GM18867 (cell line): ENCODE measurements at regions not wholly inside any gene's neighbourhood (a gene's known extent, or its start where the extent isn't known, plus 50 kb on each side); places are given as distances from the start of the nearest gene placed in this dataset.
"Not testable (repeated sequence)": the region's sequence is repeated elsewhere in the genome, so short reads cannot be mapped to it uniquely, and the experiment has no call there.

Experiments
- ATAC-seq: cut with Tn5 transposase; IDR thresholded peaks from one replicate; pipeline ENCODE4 v1.9.1; 2021; ENCODE audit warnings: mild to moderate bottlenecking, moderate library complexity; ENCODE audit not compliant: unreplicated experiment

- no peak for ATAC-seq
Measured at GRCh38 chr14:105910426-105910825, 384.0 kb downstream of the TMEM121 start.

- ATAC-seq: no peak
Measured at GRCh38 chr14:105911006-105911847, 384.8 kb downstream of the TMEM121 start.

- ATAC-seq: not testable (repeated sequence)
Measured at GRCh38 chr14:105911848-105912292, 385.5 kb downstream of the TMEM121 start.

GRCh38 chr14:105912641-105913180, 386.3 kb downstream of the TMEM121 start:
- no peak for ATAC-seq

GRCh38 chr14:105913221-105913620, 386.8 kb downstream of the TMEM121 start:
- ATAC-seq: no peak

DNA sequence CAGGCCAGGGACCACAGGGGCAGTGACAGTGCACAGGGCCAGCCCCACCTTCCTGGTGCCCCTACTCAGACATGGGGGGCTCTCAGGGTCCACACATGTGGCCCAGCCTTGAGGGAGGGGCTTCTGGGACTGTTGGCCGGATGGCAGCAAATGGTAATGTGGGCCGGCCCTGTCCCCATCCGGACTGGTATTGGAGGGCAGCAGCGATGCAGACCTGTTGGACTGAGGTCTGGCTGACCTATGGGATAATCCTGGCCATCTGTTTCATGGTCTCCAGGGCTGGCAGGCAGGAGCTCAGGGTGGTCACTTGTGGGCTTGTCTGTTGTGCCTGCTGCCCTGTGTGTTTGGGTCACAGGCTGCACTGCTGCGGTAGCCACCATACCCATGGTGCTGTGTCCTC, 387.5 kb downstream of the TMEM121 start:
- ATAC-seq: no peak

GRCh38 chr14:105914281-105914680, 387.9 kb downstream of the TMEM121 start:
- not testable (repeated sequence) for ATAC-seq

DNA sequence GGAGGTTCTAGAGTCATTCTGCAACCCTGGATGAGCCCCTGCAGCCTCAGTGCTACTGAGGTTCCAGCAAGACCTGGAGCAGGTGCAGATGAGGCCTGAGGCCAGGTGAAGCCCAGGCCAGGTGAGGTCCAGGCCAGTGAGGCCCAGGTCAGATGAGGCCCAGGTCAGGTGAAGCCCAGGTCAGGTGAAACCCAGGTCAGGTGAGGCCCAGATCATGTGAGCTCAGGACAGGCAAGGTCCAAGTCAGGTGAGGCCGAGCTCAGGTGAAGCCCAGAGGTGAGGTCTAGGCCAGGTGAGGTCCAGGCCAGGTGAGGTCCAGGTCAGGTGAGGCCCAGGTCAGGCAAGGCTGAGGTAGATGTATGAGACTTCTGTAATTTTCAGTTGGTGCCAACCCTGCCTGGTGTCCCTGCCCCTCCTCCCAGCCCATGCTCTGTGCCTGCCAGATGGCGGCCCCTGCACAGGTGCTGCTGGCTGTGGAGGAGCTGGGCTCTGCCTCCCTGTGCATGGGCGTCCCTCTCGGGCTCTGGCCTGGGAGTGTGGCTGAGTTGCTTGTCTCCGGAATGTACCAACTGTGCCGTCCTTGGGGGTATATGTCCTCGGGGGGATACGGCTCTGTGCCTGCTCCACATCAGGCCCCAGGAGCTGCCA, 388.5 kb downstream of the TMEM121 start:
- ATAC-seq: no peak

GRCh38 chr14:105915546-105915945, 389.2 kb downstream of the TMEM121 start:
- not testable (repeated sequence) for ATAC-seq

DNA sequence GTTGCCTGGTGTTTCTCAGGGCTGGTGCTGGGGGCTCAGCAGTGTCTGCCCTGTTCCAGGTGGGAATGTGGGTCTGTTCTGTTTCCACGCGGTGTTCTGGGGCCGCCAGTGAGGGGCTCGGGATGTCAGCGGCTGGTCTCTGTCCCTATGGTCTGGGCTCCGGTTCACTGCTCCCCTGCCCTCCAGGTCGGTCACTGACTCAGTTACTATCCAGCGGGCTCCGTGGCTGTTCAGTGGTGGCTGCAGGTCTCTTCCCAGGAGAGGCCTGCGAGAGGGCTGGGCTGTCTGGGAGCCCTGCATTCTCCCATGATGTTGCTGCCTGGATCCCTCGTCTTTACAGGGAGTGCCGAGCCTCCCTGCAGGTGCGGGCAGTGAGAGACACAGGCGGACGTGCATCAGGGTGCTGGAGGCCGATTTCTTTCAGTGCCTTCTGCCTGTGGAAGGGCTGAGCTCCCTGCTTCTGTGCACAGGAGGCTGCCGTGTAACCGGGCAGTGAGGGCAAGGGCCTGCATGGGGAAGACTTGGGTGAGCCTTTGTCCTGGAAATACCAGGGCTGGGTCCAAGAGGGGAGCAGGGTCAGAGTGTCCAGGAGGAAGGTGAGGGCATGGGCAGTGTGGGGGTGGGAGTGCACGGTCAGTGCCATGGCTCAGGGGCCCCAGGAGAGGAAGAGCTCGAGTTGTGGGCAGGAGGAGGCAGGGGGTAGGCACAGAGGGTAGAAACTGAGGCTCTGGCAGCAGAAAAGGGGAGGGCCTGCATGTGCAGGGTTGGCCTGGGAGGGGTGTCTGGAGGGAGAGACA, 391.0 kb downstream of the TMEM121 start:
- not testable (repeated sequence) for ATAC-seq

DNA sequence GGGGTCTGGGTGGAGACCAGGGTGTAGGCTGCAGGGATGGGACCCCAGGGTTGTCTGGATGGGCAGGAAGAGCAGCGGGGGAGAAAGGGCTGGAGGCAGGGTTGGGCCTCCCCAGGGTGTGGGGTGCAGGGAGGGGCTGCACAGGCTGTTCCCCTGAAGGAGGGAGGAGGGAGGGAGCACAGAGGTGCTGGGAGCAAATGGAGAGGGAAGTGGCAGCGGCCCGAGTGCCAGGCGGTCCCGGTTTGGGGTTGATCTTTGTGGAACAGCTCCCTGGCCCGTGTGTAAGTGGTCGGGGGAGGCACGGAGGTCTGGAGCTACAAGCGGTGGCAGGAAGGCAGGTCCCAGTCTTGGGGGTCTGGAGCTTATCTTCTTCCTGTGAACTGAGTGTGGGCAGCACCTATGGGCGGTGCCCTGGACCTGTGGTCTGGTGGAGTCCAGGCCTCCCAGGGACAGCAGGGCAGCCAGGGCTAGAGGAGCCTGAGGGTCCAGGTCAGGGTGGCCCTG, 391.6 kb downstream of the TMEM121 start:
- ATAC-seq: no peak

GRCh38 chr14:105918496-105919262, 392.3 kb downstream of the TMEM121 start:
- ATAC-seq: no peak

GRCh38 chr14:105919458-105920150, 393.2 kb downstream of the TMEM121 start:
- ATAC-seq: no peak

GRCh38 chr14:105920151-105920700, 393.8 kb downstream of the TMEM121 start:
- ATAC-seq: not testable (repeated sequence)

DNA sequence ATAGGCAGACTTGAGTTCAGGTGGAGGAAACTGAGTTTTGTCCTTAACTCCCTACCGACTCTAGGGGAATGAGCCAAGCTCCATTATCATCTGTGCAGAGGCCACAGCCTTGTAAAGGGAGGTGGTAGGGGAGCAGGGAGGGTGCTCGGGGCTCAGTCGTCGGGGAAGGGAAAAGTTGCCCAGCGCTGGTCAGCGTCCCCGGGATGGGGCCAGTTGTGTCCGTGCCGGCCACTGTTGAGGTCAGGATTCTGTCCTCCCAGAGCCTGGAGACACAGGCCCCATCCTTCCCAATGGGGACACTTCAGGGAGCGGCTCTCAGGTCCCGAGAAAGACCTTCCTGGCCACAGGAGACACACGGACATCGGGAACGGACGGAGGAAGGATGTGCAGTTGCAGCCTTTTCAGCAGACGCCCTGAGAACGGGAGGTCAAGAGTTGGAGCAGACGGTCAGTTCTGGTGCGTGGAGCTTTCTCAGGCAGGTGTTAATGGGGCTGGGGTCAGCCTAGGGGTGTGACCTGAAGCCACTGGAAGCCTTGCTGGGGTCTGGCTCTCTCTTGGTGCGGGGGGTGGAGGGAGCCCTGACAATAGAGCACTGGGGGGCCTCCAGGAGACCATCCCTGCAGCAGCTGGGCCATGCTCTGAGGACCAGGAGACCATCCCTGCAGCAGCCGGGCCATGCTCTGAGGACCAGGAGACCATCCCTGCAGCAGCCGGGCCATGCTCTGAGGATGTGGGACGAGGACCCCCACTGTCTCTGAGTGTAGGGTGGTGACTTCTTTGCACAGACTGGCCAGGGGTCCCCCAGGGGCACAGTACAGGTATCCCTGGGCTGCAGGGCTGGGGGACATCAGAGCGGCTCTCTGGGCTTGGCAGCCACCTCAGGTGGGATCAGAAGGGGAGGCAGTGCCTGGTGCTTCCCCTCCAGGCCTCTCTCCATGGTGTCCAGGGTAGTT, 394.7 kb downstream of the TMEM121 start:
- ATAC-seq: not testable (repeated sequence)

- not testable (repeated sequence) for ATAC-seq
Measured at GRCh38 chr14:105921781-105922180, 395.4 kb downstream of the TMEM121 start.

- not testable (repeated sequence) for ATAC-seq
Measured at GRCh38 chr14:105923520-105924191, 397.3 kb downstream of the TMEM121 start.
